NT2/D1 (cell line): ENCODE measurements at regions not wholly inside any gene's neighbourhood (a gene's known extent, or its start where the extent isn't known, plus 50 kb on each side); places are given as distances from the start of the nearest gene placed in this dataset.

ENCODE experiments used
- DNase-seq: peaks from one replicate; pipeline ENCODE4 v3.0.0-alpha.2; 2011; ENCODE audit warnings: low read depth, low spot score
- H3K27me3 ChIP-seq: 2 replicates; pipeline ENCODE4 v1.6.0; 2011; ENCODE audit warnings: mild to moderate bottlenecking; ENCODE audit not compliant: insufficient read length, insufficient read depth
- H3K36me3 ChIP-seq: 2 replicates; pipeline ENCODE4 v1.6.1; 2011; ENCODE audit warnings: mild to moderate bottlenecking, low read length, mixed read lengths; ENCODE audit not compliant: insufficient read depth, insufficient read length
- H3K4me1 ChIP-seq: 2 replicates; pipeline ENCODE4 v1.5.1; 2011; ENCODE audit not compliant: insufficient read depth, insufficient read length
- H3K4me3 ChIP-seq: 2 replicates; pipeline ENCODE4 v1.5.1; 2011; ENCODE audit warnings: low read depth; ENCODE audit not compliant: insufficient read length
- H3K9ac ChIP-seq: 2 replicates; pipeline ENCODE4 v1.6.0; 2011; ENCODE audit warnings: low read depth; ENCODE audit not compliant: insufficient read length
- H3K9me3 ChIP-seq: 2 replicates; pipeline ENCODE4 v1.5.1; 2011; ENCODE audit warnings: mild to moderate bottlenecking, low read length; ENCODE audit not compliant: insufficient read depth
- SUZ12 ChIP-seq: IDR thresholded peaks from 2 replicates; pipeline ENCODE4 v1.6.1; 2011; ENCODE audit not compliant: insufficient read length, insufficient read depth; ENCODE audit errors: extremely low read depth
- YY1 ChIP-seq: IDR thresholded peaks from 2 replicates; pipeline ENCODE4 v1.6.1; 2011; ENCODE audit not compliant: insufficient read length, insufficient read depth
- ZNF274 ChIP-seq: IDR thresholded peaks from 2 replicates; pipeline ENCODE4 v1.6.1; 2011; ENCODE audit warnings: mild to moderate bottlenecking, low read depth, low read length

DNA sequence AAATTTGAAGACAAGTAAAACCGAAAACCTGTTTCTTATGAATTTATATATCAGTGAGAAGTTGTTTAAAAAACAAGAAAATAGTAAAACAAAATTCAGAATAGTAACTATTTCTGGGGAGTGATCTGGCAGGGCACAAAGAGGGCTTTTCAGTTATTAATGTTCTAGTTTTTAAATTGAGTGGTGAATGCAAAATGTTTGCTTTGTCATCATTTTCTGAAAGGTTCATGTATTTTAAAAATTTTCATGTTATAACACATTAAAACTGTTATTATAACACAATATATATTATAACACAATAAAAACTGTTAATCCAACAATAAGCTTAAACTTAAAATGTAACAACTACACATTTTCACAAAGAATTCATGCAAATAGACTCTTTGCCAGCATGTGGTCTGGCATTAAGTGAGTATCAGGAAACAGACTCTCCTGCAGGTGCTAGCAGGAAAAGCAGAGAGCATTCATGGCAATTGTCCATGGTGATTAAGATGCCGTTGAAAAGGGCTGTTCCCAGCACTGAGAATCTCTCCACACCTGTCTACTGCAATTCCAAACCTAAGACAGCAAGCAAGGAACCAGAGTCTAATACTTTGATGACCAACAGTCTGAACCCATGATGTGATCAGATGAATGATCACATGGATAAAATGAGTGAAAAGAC is 204.9 kb downstream of the TBX15 start:
- no peak overlapping the region for H3K4me3 ChIP-seq
- no peak for TF ChIP-seq SUZ12
- no peak for TF ChIP-seq ZNF274
- no peak for TF ChIP-seq YY1
- H3K27me3 ChIP-seq = no peaks in the 10 kb centered on the region

DNA sequence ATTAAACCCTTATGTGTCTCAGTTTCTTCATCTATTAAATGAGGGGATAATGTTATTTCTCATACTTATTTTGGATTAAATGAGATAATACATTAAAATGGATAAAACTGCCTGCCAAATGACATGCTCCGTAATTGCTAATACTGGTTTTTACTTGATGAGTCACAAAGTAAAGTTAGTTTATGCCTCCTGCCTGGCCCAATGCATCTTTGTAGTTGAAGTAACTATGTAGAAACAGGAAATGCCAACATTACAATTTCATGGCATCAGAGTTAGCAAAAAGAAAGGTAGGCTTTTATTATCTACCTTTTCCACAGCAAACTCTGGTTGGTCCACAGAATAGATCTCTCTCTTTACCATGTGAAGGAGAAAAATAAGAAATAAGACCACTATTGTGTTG is 214.5 kb downstream of the TBX15 start:
- Histone ChIP-seq H3K4me3 (no peak overlapping the region), H3K4me1 (no peaks in the 10 kb centered on the region), H3K9me3 (no peaks in the 10 kb centered on the region), H3K36me3 (no peaks in the 10 kb centered on the region), H3K27me3 (no peaks in the 10 kb centered on the region), H3K9ac (no peak overlapping the region)
- DNase-seq = no peak
- TF ChIP-seq SUZ12 = no peak
- no peak for TF ChIP-seq ZNF274
- no peak for TF ChIP-seq YY1

More for the DNA sequence above, 204.9 kb downstream of the TBX15 start:
- no peaks in the 10 kb centered on the region for H3K4me1 ChIP-seq
- no peak overlapping the region for H3K9ac ChIP-seq
- peaks cover 5% of the 10 kb centered on the region; the same call in 1 of the 2 replicates for H3K9me3 ChIP-seq
- H3K36me3 ChIP-seq = no peaks in the 10 kb centered on the region
- DNase-seq = no peak

DNA sequence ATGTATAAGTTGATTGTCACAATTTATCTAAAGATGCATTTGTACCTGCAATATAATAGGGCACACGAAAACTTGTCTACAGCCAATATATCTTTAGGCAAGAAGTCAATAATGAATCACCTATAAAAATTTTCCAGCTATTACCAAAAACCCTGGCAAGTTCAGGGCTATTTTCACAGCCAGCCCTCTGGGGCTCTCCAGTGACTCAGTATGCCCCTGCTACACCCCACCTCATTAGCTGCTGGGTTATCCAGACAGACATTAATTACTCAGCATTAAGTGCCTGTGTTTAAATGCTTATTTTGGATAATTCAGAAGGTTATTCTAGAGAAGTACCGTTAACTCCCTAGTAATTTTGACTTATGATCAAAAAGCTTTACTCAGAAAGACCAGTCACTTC is 220.2 kb downstream of the TBX15 start:
- Histone ChIP-seq H3K36me3 (no peaks in the 10 kb centered on the region), H3K9me3 (no peaks in the 10 kb centered on the region), H3K4me3 (no peak overlapping the region), H3K27me3 (no peaks in the 10 kb centered on the region), H3K4me1 (no peaks in the 10 kb centered on the region), H3K9ac (no peak overlapping the region)
- no peak for DNase-seq
- TF ChIP-seq SUZ12 (no peak), ZNF274 (no peak), YY1 (no peak)

DNA sequence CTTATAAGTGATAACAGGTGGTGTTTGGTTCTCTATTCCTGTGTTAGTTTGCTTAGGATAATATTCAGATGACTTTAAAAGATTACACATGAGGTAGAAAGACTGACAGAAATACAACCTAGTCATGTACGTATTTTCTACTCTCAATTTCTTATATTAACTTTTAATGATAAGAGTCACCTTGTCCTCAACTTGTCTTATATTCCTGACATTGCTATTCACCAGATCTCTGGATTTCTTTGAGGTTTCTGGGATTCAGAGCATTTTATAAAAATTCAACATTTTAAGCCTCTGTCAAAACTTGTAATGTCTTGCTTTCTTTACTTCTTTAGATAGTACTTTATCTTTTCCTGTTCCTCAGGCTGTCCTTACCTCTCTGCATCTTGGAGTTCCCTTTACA is 234.2 kb downstream of the TBX15 start:
- no peak for DNase-seq
- TF ChIP-seq ZNF274 = no peak

DNA sequence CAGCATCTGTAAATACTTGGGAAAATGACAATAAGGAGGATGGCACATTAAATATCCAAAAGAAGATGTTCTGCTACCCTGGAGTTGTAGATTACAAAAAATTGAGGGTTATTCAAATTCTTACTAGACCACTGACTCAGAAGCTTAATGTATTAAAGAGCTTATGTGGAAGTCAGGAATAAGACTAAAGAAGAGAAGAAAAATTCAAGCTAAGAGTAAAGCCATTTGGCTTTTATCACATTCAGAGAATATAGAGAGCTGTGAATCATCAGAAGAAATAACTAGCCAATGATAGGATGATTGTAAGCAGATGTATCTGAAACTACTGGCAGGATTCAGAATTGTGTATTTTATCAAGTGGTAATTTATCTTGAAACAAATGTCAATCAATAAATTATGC is 237.0 kb downstream of the TBX15 start:
- TF ChIP-seq SUZ12 = no peak
- no peak overlapping the region for H3K4me3 ChIP-seq
- no peaks in the 10 kb centered on the region for H3K27me3 ChIP-seq
- DNase-seq = no peak
- H3K9ac ChIP-seq = no peak overlapping the region
- no peaks in the 10 kb centered on the region for H3K9me3 ChIP-seq
- H3K4me1 ChIP-seq = no peaks in the 10 kb centered on the region
- no peaks in the 10 kb centered on the region for H3K36me3 ChIP-seq

More for the DNA sequence above, 234.2 kb downstream of the TBX15 start:
- Histone ChIP-seq H3K9ac (no peak overlapping the region), H3K27me3 (no peaks in the 10 kb centered on the region), H3K4me1 (no peaks in the 10 kb centered on the region), H3K36me3 (no peaks in the 10 kb centered on the region), H3K9me3 (no peaks in the 10 kb centered on the region), H3K4me3 (no peak overlapping the region)

DNA sequence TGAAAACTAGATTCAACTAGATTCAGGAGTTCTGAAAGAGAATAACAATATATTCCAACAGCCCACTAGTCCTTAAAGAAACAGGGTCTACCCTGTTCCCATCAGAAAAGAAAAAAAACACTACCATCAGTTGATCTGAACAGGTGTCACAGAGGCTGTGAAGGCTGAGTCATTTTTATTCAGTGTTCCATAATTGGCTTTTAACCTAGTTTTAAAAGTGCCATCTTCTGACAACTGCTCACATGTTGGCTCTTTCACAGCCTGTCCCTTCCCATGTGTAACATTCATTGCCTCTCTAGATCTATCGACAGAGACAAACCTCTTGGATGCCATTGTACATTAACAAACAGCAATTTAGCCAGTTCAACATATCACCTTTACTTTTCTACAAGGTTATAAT is 243.7 kb downstream of the TBX15 start:
- Histone ChIP-seq H3K4me1 (no peaks in the 10 kb centered on the region), H3K9me3 (no peaks in the 10 kb centered on the region), H3K9ac (no peak overlapping the region), H3K27me3 (no peaks in the 10 kb centered on the region), H3K4me3 (no peak overlapping the region), H3K36me3 (no peaks in the 10 kb centered on the region)
- no peak for TF ChIP-seq YY1
- TF ChIP-seq SUZ12 = no peak
- TF ChIP-seq ZNF274 = no peak
- DNase-seq = no peak

DNA sequence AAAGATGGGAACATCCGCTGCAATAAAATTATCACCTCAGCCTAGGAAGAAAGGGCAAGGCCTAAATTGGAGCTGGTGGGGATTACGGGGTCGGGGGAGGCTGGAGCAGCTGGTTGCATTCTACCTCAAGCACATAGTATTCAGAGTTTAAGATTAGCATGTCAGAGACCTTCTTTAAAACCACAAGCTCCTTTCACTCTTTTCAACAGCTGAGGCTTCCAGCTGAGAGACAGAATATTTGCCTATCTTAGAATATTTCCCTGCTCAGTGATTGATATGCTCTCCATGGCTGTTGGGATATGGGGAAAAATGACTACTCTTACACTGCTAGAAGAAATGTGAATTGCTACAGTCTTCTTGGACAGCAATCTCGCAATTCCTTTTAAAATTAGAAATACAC is 248.6 kb downstream of the TBX15 start:
- no peaks in the 10 kb centered on the region for H3K9me3 ChIP-seq
- peak; percentile 79 for DNase-seq
- TF ChIP-seq ZNF274 = no peak
- TF ChIP-seq YY1 = no peak
- no peak for TF ChIP-seq SUZ12

DNA sequence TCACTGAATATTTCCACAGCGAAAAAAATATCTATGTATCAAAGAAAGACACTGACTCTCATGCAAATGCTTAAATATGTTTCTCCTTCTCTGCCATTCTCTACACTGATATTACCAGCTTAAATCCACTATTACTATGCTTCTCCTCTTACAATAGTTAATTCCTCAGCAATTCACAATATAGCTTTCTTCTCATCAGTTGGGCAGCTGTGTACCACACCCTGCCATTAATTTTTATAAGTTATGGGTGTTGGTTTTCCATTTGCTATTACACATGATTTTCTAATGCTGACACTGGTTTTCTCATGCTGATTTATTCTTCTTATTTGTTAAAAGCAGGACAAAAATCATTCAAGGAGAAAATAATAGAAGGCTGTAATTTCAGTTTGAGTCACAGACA is 251.8 kb downstream of the TBX15 start:
- Histone ChIP-seq H3K27me3 (no peaks in the 10 kb centered on the region), H3K36me3 (no peaks in the 10 kb centered on the region), H3K9ac (no peak overlapping the region), H3K9me3 (no peaks in the 10 kb centered on the region), H3K4me1 (no peaks in the 10 kb centered on the region), H3K4me3 (no peak overlapping the region)
- TF ChIP-seq ZNF274 (no peak), YY1 (no peak), SUZ12 (no peak)
- no peak for DNase-seq

More for the DNA sequence above, 248.6 kb downstream of the TBX15 start:
- no peak overlapping the region for H3K4me3 ChIP-seq
- H3K27me3 ChIP-seq = no peaks in the 10 kb centered on the region
- no peak overlapping the region for H3K9ac ChIP-seq
- no peaks in the 10 kb centered on the region for H3K4me1 ChIP-seq
- no peaks in the 10 kb centered on the region for H3K36me3 ChIP-seq
